Adrenal gland (tissue), 5 donors: ENCODE measurements at regions not wholly inside any gene's neighbourhood (a gene's known extent, or its start where the extent isn't known, plus 50 kb on each side); places are given as distances from the start of the nearest gene placed in this dataset.

Source experiments
- CTCF ChIP-seq, 6 experiments: fragments of 450-650 bp in 4 of 6; fragments of 200-600 bp in 2 of 6; sonication (generic) in 1 of 6; IDR thresholded peaks; 1 replicate in 5 of 6; 2 replicates in 1 of 6; pipeline versions ENCODE4 v1.5.1 to v1.8.0; 2016 to 2021; ENCODE audit warnings: antibody characterized with exemption in 6 of 6, mild to moderate bottlenecking in 2 of 6, moderate library complexity in 1 of 6
- POLR2A ChIP-seq, 2 donors: fragments of 450-650 bp; IDR thresholded peaks; one replicate each; pipeline ENCODE4 v1.6.1; 2017; ENCODE audit warnings: antibody characterized with exemption in 2 of 2, mild to moderate bottlenecking in 2 of 2, moderate library complexity in 1 of 2
- donor health status: DM: no; HTN: no; CAD: no.

- TF ChIP-seq POLR2A (IDR thresholded peaks at IDR 0.05) (no peak), CTCF (IDR thresholded peaks at IDR 0.05) (no peak)
Observed at GRCh38 chr9:99623780-99624364, 197.8 kb upstream of the NR4A3 start.
